ENCODE measurements at regions not wholly inside any gene's neighbourhood (a gene's known extent, or its start where the extent isn't known, plus 50 kb on each side); places are given as distances from the start of the nearest gene placed in this dataset.
A peak's percentile ranks its signal among the peaks of the same experiment; 100 is the strongest.

DNA sequence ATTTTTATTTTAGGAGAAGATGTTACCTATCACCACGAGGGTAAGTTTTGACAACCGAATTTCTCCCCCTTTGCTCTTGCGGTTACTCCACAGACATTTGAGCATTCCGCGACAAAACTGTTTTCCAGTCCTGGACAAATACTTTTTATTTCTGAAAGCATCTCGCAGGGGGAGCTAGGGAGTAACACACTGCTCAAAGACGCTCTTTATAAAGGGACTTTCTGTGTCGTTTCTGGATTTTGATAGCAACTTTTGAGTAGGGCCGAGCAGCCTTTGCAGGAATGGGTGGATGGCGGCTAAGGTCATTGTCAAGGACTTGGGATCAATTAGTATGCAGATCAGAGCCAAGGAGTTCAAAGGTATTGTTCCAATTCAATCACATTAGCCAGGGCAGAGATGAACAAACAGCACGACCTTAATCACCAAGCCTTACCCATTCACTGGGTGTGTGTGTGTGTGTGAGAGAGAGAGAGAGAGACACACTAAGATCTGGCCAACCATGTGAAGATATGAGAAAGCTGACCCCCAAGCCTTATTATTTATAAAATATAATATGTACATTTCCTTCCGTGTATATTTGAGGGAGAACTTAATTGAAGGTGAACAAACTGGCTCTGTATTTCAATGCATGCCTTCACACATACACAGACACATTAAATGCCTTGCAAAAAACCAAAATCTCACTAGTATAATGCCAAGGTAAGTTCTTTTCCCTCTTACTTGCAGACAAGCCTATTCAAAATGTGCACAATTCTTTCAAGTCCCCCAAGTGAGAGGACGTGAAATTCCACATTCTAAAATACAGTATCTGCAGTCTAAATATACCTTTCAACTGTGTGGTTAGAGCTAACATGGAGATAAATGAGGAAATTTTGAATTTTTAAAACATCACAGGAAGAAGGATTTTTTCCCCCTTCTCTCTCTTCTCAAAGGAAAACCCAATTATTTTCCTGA lies 613.8 kb downstream of the VRK1 start:
- DNase-seq = no peak

DNA sequence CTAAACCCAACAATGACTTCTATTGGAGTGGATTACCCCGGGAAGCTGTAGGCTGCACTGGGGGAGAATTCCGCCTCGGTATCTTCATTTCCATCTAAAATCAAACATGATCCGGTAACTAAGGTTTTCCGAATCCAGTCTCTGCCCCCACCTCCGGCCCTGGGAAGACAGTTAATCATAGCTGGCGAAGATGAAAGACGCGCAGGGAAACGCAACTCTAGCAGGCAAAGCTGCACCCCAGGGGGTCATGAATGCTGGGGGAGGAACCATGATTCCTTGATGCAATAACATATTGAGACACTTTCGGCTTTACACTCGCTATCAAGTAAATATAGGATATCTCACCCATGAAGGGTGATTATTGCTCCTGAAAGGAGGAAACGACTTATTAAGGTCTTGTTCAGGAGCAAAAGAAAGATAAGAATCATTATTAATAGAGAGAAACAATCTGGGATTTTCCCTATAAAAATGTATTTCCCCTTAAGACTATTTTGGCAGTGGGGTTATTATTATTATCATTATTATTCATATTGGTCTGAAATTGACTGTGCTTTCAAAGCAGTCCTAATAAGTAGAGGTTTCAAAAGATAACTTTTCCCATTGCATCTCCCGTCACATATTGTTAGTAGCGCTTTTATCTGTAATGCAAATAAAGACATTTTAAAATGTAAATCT lies 614.9 kb downstream of the VRK1 start:
- no peak for DNase-seq

DNA sequence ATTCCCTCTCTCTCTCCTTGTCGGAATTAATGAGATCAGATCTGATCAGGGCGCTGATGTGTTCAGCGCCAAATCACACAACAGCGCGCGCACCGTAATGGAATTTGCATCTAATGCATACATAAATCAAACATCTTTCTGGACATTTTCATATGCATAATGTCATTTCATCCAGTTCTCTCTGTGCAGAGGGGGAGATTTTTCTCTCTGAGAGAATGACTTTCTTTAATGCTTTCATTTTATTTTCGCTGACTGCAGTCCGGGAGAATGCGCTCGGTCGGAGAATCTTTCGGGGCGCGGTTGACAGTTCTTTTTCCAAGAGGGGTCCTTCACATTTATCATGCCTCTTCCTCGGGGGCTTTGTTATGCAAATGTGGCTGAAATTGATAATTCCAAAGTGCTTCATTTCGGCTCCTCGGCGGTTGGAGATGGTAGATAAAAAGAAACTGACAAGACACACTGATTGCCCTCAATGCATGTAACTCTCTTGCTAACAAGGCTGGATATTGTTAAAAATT lies 615.9 kb downstream of the VRK1 start:
- DNase-seq = no peak

DNA sequence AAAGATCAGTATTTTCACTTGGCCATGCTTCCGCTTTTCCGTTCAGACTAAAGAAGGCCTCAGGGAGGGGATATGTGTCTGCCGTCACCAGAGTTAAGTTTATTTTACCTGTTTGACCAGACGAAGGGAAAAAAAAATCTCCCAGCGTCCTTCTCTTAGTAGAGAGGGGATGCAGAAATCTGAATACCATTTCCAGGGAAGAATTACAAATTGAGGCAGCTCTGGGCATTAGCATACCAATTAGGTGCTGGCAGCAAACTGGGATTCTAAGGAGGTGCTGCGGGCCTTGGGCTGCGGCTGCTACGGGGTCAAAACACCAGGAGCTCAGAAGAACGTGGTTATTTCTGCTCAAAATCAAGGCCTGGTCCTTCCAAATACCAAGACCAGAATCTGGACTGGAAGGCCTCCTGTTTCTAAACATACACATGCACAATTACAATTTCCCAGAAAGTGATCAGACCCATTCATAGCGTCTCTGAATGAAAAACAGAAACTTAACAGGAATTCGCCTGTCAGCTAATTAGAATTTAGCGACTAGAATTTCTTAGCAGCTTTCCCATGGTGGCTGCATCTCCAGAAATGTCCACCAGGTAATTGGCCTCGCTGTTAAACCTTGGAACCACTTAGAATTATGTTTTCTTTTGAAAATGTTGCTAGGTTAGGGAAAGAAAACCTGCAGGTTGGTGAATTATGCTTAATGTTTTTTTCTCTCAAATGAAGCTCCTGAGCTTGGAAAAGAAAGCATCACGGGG lies 617.0 kb downstream of the VRK1 start:
- DNase-seq = no peak

DNA sequence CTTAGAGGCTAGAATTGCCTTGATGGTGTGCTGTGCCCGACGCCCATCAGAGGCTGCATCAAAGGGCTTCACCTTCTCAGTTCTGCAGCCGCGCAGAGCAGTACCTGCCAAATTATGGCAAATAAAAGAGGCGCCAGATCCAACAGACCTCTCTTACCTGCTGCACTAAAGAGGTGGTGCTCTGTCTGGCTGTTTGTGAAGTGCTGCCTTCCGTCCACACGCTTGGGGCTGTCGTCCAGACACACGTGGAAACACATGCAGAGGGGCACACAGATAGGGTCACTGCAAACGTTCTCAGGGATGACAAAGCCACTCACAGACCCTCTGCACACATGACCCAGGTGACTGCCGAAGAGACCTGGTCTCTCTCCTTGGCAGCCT lies 617.5 kb downstream of the VRK1 start:
- DNase-seq = no peak

DNA sequence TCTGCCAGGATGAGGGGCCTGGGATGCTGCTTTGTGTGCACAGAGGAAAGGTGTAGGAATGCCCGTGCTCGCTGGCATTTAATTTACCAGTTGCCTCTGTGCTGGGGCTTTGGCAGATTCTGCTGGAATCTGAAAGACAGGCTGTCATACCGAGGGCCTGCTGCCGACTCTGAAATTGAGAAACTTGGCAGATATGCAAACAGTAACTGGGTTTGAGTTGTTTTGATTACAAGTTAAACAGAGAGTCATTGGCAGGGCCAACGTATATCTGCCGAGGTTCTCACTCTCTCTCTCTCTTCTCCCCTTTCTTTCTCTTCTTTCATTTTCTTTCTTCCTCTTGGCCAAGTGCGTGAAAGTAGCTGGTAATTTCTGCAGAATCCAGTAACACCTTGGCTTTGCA lies 618.7 kb downstream of the VRK1 start:
- no peak for DNase-seq

DNA sequence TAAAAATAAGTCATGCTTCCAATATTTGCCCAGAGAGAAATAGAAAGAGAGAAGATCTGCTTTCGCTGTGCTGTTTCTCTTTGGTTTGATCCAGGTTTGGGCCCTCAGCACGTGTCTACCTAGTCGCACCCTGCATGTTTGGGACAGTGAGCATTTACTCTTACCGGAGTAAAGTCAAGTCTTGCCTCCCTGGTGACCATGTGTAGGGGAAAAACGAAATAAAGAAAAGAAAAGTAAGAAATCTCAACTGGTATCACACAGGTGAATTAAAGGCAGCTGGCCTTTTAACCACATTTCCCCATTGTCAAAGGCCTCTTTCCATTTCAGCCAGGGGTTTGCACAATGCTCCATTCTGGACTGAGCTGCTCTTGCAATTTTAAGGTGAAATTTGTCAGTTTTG lies 619.4 kb downstream of the VRK1 start:
- no peak for DNase-seq

DNA sequence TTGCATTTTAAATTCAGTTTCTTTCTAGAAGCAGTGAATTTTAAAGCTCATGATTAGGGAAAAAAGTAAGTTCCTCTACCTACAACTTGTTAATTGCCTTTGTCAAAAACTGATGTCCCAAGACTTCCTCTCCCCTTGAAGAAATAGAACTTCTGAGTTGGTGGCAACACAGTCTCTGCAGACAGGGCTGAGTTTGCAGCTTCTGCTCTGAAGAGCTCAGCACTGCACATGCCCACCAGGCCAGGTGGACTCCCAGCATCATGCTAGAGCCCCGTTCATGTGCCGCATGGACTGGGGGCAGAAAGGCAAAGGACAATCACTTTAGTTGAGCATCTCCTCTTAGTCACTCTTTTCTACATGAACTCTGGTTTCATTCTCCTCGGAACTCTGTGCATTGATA lies 620.1 kb downstream of the VRK1 start:
- DNase-seq = no peak

DNA sequence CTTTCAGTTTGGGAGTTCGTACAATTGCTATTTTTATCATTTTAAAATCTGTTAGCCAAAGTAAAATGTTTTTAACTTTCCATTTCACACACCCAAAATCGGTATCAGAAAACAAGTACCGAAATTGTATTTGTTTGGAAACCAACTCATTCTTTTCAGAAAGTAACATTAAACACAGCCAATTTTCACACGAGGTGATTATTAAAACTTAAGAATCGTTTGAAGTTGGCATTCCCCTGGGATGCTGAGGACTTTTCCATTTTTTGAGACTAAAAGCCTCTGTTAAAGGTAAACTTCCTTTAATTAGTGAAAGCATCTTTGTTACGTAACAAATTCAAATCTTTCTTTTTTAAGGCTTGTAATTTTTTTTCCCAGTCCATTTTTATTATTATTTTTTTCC lies 623.0 kb downstream of the VRK1 start:
- no peak for DNase-seq

DNA sequence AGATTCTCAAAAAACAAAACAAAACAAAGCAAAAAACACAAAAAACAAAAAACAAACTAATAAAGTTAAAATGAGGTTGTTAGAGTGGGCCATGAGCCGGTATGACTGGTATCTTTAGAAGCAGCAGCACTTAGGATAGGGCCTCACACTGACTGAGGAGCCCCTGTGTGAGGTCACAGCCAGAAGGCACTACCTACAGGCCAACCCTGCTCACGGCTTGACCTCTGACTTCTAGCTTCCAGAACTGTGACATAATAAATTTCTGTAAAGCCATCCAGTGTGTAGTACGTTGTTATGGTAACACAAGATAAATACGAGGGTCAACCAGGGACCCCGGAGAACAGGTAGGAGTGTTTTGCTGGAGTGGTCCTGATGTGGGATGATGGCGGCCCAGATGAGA lies 629.6 kb downstream of the VRK1 start:
- DNase-seq = no peak

DNA sequence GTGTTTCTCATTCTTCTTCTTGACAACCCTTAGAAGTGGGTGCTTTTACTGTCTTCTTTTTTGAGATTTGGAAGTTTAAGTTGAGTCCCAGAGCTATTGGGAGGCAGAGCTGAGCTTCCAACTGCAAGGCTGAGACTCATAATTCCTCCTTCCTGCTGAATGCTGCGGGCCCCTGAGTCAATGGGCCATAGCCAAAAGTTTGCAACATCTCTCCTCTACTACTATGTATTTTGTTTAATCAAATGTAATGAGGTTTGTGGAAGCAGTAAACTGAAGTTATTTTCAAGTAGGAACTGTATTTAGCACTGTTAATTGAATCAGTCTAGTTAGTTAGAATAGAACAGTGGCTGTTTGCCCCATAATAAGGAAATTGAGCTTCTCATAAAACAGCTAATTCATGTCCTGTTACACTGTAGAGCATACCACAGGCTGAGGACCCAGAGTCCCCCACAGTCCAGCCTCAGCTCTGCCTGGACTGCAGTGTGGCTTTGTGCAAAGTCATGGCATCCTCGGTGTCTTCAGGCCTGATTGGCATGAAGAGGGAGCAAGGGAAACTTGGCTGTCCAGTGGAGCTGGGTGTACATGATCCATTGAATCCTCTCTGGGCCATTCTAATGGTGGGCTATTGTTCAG lies 631.7 kb downstream of the VRK1 start:
- no peak for DNase-seq

DNA sequence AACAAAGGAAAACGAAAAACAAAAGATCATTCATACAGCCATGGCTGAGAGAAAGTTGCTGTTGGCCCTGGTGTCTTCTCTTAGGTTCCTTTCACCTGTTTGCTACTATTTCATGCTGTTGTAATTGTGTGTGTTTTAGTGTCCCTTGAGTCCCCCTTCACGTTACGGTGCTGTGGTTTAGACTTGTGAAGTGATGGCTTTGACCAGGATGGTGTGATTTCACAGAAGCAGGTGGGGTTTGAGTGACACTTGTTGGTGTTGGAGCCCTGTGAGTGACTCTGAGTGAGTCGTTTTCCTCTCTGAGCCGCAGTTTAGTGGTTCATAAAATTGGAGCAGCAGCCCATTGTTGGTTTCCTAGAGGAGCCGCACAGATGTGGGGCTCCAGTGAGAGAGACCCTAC lies 635.4 kb downstream of the VRK1 start:
- no peak for DNase-seq

DNA sequence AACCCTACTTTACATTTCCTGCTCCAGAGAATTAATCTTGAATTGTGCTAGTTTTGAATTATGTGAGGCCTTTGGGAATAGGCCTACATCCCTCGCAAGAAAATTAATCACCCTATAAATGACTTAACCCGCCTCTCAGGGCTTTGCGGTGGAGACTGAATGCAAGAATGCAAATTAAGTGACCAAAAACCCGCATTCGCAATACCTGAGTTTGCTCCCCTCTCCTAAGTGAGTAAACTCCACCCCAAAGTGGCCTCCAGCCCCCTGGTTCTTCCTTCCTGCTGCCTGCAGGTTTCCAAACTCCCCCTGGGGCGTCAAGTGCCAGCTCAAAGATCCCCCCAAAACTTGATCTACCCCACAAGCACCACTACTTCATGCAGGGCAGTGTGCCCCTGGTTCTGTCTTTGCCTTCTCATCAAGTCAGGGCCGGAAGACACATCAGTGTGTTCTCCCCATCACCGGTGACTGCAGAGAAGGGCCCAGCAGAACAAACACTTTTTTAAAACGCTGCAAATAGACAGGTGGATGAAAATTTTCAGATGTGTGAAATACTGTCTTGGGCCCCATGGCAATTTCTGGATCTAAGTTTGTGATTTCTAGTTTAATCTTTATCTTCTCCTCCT lies 644.7 kb downstream of the VRK1 start:
- no peak for DNase-seq

DNA sequence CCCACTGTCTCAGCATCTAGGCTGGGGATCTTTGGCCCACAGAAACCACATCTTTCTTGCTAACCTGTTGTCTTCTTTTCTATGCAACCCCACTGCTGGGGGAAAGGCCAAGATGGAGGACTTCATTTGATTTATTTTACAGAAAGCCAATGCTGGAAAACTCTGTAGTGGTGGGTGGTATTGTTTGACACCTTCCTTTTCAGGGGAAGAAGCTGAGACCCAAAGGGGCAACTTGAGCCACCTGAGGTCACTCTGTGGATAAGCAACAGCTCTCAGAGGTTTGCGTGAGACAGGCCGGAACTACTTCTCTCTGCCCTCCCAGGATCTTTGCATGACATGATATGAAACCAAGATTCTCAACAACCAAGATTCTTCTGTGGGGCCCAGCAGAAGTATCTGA lies 645.2 kb downstream of the VRK1 start:
- no peak for DNase-seq

DNA sequence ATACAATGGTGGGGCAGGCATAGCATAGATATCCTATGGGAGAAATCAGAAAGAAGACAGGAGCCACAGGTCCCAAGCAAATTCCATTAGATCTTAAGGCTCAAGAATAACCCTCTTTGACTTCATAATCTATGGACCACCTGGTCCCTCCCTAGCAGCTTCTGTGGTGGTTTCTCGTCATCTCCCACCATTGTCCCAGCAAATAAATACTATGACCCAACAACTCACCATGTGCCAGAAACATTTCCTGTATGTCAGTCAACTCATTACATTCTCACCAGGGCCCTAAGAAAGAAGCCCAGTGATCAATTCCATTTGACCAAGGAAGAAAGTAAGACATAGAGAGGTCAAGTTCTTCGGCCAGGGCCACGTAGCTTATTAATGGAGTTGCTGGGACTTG lies 646.2 kb downstream of the VRK1 start:
- DNase-seq = no peak

DNA sequence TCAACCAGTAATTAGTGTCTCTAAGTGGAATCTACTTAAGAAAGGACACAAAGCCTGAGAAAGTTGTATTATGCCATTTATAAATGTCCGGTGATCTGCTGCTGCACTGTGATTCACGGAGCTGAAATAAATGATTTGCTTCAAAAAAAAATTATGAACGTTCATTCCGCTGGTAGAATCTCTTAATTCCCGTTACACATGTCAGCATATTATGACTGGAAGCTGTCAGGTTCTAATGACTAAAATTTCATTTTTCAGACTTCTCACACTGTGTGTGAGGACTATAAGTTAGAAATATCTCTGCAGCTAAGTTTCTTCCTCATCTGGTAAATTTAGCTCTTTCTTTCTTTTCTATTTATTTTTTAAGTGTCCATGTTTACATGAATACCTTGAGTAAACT lies 647.1 kb downstream of the VRK1 start:
- no peak for DNase-seq

DNA sequence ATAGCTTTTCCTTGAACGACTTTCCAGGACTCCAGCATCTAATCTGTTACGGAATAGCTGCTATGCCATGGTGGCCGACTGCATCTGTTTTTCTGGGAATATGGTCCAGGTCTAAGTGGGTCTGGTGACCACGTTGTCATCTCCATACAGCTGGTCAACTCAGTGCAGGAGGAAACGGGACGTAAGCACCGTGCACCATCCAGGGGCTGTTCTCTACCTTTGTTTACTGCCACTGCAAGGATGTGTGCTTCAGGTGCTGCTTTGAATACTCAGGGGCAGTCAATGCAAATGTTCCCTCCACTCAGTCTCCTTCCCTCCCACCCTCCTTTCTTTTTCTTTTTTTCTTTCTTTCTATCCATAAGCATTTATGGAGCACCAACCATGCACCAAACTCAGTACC lies 648.2 kb downstream of the VRK1 start:
- no peak for DNase-seq

DNA sequence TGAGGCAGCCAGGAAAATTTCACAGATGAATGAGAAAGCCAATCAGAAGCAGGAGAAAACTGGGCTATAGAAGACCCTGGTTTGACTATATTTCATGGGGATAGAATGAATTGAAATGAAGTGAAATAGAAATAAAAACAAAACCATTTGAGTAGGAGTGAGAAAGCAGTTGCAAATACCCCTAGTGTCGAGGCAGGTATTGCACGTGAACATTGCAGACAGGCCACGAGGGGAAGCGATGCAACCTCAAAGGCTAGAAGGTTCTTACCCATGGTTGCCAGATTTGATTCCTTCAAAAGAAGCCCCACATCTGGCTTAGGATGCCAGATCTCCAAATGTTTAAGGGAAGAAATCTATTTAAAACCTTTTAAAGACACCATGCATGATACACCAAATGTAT lies 648.9 kb downstream of the VRK1 start:
- DNase-seq = no peak

DNA sequence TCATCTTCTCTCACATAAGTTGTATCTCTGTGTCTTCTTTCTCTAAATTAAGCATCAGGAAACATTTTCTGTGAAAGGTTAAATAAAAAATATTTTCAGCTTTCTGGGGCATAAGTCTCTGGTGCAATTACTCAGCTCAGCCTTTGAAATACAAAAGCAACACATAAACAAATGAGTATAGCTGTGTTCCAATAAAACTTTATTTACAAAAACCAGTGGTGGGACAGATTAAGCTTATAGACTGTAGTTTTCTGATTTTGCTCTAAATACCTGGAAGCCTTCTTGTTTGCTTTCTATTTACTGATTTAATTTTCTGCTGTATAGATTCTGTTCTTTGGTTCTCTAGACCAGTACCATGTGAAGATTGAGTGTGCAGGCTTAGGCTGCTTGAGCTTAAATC lies 655.1 kb downstream of the VRK1 start:
- no peak for DNase-seq

DNA sequence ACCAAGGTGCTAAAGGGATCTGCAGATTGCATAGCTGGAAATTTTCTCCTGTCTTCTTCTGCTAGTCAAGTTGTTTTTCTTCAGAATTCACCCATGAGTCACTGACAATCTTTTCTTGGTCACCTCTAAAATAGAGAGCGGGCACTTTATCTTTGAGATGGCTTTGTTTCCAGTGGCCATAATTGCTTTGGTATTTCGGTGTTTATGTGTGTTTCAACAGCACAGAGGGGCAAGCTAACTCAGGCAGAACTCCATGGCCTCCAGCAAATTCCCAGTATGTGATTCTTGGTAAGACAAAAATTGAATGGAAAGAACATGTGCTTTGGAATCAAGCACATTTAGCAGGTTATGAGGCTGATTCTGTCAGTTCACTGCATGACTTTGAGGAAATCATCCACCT lies 656.8 kb downstream of the VRK1 start:
- DNase-seq = no peak

DNA sequence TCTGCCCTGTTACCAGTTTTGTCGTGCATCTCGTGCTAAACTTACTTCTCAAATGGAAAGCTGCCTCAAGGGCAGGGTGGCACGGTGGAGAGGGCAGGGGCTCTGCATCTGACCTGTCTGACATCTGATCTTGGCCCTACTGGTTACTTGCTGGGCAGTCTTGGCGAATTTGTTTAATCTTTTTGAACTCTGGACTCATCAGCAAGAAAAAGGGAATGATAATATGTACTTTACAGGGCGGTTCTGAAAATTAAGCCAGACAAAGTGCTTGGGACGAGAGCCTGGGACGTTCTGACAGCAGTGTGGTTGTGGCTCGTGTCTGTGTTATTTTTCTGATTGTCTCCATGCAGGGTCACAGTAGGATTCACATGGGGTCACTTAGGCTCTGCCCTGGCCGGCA lies 659.3 kb downstream of the VRK1 start:
- no peak for DNase-seq

DNA sequence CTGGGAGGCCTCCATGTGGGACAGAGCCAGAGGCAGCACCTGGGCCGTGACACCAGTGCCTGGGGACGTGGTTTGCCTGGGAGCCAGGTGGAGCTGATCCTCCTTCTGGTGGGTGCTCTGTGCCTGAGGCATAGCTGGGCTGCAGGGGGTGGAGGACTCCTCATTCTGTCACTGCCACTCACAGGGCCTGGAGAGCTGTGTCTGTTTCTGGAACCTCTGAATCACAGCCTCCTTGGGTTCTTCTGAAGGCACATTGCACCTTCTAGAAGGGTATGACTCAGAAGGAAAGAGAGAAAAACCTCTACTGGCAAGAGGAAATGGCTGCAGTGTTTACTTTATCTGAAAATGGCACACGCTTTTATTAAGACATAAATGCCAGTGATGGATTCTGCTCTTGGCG lies 659.8 kb downstream of the VRK1 start:
- peak; percentile 12 for DNase-seq
